MM.1S (cell line): ENCODE measurements at regions not wholly inside any gene's neighbourhood (a gene's known extent, or its start where the extent isn't known, plus 50 kb on each side); places are given as distances from the start of the nearest gene placed in this dataset.

ENCODE experiments used
- DNase-seq: peaks from one replicate; pipeline ENCODE4 v3.0.0-alpha.2; 2015
- H2AFZ ChIP-seq: fragments of 300-600 bp; sonication (generic); 2 replicates; pipeline ENCODE4 v1.6.0; 2016; ENCODE audit warnings: antibody characterized with exemption, low read length
- H3F3A ChIP-seq: fragments of 300-600 bp; sonication (generic); 2 replicates; pipeline ENCODE4 v1.6.1; 2016; ENCODE audit warnings: mild to moderate bottlenecking, antibody characterized with exemption, low read length, moderate library complexity, mixed read lengths; ENCODE audit not compliant: insufficient read depth
- H3K27ac ChIP-seq: fragments of 300-600 bp; sonication (generic); 2 replicates; pipeline ENCODE4 v1.5.1; 2016; ENCODE audit warnings: mild to moderate bottlenecking, low read length
- H3K27me3 ChIP-seq: fragments of 300-600 bp; sonication (generic); replicated peaks from 2 replicates; pipeline ENCODE4 v1.6.0; 2016; ENCODE audit warnings: low read length; ENCODE audit not compliant: insufficient read depth
- H3K36me3 ChIP-seq: fragments of 300-600 bp; sonication (generic); replicated peaks from 2 replicates; pipeline ENCODE4 v1.6.1; 2016; ENCODE audit warnings: mild to moderate bottlenecking, low read length, mixed read lengths; ENCODE audit not compliant: insufficient read depth
- H3K4me1 ChIP-seq: fragments of 300-600 bp; sonication (generic); 2 replicates; pipeline ENCODE4 v1.6.1; 2016; ENCODE audit warnings: low read length, mixed read lengths
- H3K4me2 ChIP-seq: fragments of 300-600 bp; sonication (generic); 2 replicates; pipeline ENCODE4 v1.6.0; 2016; ENCODE audit warnings: low read depth, low read length
- H3K4me3 ChIP-seq: fragments of 300-600 bp; sonication (generic); 2 replicates; pipeline ENCODE4 v1.5.1; 2016; ENCODE audit warnings: low read length, mixed read lengths
- H3K79me2 ChIP-seq: fragments of 300-600 bp; sonication (generic); 2 replicates; pipeline ENCODE4 v1.6.1; 2016; ENCODE audit warnings: mixed run types, low read length, mixed read lengths
- H3K9ac ChIP-seq: fragments of 300-600 bp; sonication (generic); 2 replicates; pipeline ENCODE4 v1.6.1; 2016; ENCODE audit warnings: low read length, mixed read lengths
- H3K9me2 ChIP-seq: fragments of 300-600 bp; sonication (generic); replicated peaks from 2 replicates; pipeline ENCODE4 v1.6.1; 2016; ENCODE audit warnings: mild to moderate bottlenecking, low read length, mixed read lengths; ENCODE audit not compliant: insufficient read depth
- H3K9me3 ChIP-seq: fragments of 300-600 bp; sonication (generic); replicated peaks from 2 replicates; pipeline ENCODE4 v1.6.1; 2016; ENCODE audit warnings: mild to moderate bottlenecking, low read length, mixed read lengths; ENCODE audit not compliant: insufficient read depth
- H4K20me1 ChIP-seq: fragments of 300-600 bp; sonication (generic); 2 replicates; pipeline ENCODE4 v1.6.1; 2016; ENCODE audit warnings: mild to moderate bottlenecking, low read length, moderate library complexity, mixed read lengths; ENCODE audit not compliant: insufficient read depth
- EZH2 ChIP-seq: fragments of 300-600 bp; sonication (generic); optimal IDR thresholded peaks from 2 replicates; pipeline ENCODE3; 2017; ENCODE audit warnings: low read depth, mild to moderate bottlenecking, antibody characterized with exemption, low read length, mixed read lengths
- EZH2phosphoT487 ChIP-seq: fragments of 300-600 bp; sonication (generic); IDR thresholded peaks from 2 replicates; pipeline ENCODE4 v1.6.1; 2018; ENCODE audit warnings: antibody characterized with exemption, low read length
- TF ChIP-seq, protein P1 (sequence below): fragments of 300-600 bp; sonication (generic); IDR thresholded peaks from 2 replicates; pipeline ENCODE4 v1.5.1; 2016; ENCODE audit warnings: antibody characterized with exemption, low read length, mixed read lengths

DNA sequence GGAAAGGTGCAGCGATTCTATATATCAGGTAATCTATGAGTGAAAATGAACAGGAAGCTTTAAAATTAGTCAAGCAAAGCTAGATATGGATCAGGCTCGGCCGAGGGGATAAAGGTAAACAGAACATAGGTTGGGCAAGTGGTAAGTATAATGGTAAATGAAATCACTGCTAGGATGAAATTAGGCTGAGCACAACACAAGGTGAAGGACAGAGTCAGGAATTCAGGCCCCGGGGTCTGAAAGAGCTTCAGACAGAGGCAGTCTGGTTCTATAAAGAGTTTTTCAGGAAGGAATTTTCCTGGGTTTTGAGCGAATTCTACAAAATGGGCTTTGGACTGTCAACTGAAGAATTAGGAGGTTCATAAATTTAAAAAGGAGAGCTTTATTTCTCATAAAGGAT is 513.2 kb upstream of the CDH2 start:
- Histone ChIP-seq H4K20me1 (no peaks in the 10 kb centered on the region), H3K9me3 (no peaks in the 10 kb centered on the region), H3F3A (no peaks in the 10 kb centered on the region), H3K9ac (no peak overlapping the region), H3K4me1 (no peaks in the 10 kb centered on the region), H3K36me3 (no peaks in the 10 kb centered on the region), H3K4me2 (no peak overlapping the region), H3K79me2 (no peaks in the 10 kb centered on the region), H3K27me3 (no peaks in the 10 kb centered on the region), H3K4me3 (no peak overlapping the region), H3K9me2 (no peaks in the 10 kb centered on the region), H2AFZ (no peak overlapping the region), H3K27ac (no peak overlapping the region)
- no peak for TF ChIP-seq EZH2
- TF ChIP-seq, protein P1, sequence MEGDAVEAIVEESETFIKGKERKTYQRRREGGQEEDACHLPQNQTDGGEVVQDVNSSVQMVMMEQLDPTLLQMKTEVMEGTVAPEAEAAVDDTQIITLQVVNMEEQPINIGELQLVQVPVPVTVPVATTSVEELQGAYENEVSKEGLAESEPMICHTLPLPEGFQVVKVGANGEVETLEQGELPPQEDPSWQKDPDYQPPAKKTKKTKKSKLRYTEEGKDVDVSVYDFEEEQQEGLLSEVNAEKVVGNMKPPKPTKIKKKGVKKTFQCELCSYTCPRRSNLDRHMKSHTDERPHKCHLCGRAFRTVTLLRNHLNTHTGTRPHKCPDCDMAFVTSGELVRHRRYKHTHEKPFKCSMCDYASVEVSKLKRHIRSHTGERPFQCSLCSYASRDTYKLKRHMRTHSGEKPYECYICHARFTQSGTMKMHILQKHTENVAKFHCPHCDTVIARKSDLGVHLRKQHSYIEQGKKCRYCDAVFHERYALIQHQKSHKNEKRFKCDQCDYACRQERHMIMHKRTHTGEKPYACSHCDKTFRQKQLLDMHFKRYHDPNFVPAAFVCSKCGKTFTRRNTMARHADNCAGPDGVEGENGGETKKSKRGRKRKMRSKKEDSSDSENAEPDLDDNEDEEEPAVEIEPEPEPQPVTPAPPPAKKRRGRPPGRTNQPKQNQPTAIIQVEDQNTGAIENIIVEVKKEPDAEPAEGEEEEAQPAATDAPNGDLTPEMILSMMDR: no peak
- DNase-seq: no peak

DNA sequence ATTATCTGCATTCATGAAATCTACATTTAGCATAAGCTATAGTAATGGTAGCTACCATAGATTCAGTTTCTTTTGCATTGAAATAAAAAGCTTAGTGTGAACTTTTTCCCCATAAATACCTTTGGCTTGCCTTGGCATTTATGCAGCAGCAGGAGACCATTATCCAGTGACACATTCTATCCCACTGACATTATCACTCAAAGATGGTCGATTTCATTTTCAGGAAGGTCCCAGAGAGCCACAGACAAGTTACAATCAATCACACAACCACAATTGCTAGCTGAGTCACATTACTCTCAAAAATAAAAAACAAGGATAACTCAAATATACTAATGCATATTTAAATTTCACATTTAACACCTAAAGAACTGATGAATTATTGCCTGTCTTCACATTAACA is 512.7 kb upstream of the CDH2 start:
- no peak overlapping the region for H2AFZ ChIP-seq
- H3K36me3 ChIP-seq: no peaks in the 10 kb centered on the region
- no peak overlapping the region for H3K9ac ChIP-seq
- H4K20me1 ChIP-seq: no peaks in the 10 kb centered on the region
- TF ChIP-seq EZH2: no peak
- TF ChIP-seq, protein P1: no peak
- no peak for TF ChIP-seq EZH2phosphoT487
- H3K4me3 ChIP-seq: no peak overlapping the region
- no peaks in the 10 kb centered on the region for H3K9me2 ChIP-seq
- no peaks in the 10 kb centered on the region for H3K9me3 ChIP-seq
- no peaks in the 10 kb centered on the region for H3K27me3 ChIP-seq
- DNase-seq: no peak
- H3K4me1 ChIP-seq: no peaks in the 10 kb centered on the region
- no peaks in the 10 kb centered on the region for H3F3A ChIP-seq
- H3K79me2 ChIP-seq: no peaks in the 10 kb centered on the region
- no peak overlapping the region for H3K4me2 ChIP-seq
- no peak overlapping the region for H3K27ac ChIP-seq

DNA sequence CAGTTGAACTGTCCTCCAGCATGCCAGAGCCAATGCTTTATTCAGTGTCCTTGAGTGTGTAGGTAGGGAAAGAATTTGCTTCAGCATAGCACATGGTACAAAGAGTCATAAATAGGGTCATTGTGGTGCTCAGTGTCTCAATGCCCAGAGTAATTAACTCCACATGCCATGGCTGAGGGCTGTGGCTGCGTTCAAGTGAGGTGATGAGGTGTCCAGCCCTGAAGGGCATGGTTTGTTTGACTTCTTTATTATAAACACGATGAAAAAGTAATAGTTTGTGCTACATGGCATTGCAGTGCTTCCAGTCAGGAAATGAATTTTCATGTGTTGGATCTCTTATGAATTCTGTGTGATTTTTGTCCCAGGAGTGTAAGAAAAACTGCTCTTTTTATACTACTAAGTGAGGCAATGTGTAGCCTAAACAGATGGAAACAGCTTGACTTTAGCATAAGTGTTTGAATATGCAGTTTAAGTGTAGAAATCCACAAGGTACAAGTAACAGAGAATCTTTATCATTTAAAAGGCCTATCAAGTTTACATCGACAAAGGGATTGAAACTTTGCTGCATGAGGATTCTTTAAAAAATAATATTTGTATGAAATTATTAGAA is 507.9 kb upstream of the CDH2 start:
- no peak overlapping the region for H3K27ac ChIP-seq
- no peak for DNase-seq
- H3F3A ChIP-seq: no peaks in the 10 kb centered on the region
- no peaks in the 10 kb centered on the region for H3K9me2 ChIP-seq
- no peak overlapping the region for H3K4me2 ChIP-seq
- no peak overlapping the region for H3K9ac ChIP-seq
- H3K9me3 ChIP-seq: no peaks in the 10 kb centered on the region
- no peaks in the 10 kb centered on the region for H3K27me3 ChIP-seq
- no peaks in the 10 kb centered on the region for H3K36me3 ChIP-seq
- H2AFZ ChIP-seq: no peak overlapping the region
- no peaks in the 10 kb centered on the region for H3K4me1 ChIP-seq
- no peaks in the 10 kb centered on the region for H4K20me1 ChIP-seq
- no peaks in the 10 kb centered on the region for H3K79me2 ChIP-seq
- H3K4me3 ChIP-seq: no peak overlapping the region
- no peak for TF ChIP-seq EZH2phosphoT487
- TF ChIP-seq, protein P1: no peak
- TF ChIP-seq EZH2: no peak
